ENCODE measurements at regions not wholly inside any gene's neighbourhood (a gene's known extent, or its start where the extent isn't known, plus 50 kb on each side); places are given as distances from the start of the nearest gene placed in this dataset.

DNA sequence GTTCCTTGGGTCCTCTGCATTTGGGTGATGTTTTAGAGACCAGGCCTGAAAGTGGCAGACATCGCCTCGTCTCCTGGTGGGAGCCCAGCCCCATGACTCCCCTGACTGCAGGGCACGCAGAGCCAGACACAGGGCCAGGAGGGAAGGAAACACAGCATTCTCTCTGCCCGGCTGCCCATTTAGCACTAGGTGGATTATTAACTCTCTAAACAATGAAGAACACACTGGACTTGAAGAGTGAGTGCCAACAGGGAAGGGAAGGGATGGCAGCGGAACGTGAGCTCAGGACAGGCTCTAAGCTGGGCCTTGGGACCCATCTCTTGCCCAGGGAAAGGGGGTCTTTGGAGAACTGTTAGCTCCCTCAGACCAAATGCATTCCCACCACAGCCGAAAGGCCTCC, 80.4 kb downstream of the TBXT start:
- Histone ChIP-seq H3K27ac (replicated peaks) (no peak overlapping the region), H3K27me3 (ENCODE audit: insufficient read depth, poor library complexity, severe bottlenecking) (peaks cover 2% of the 10 kb centered on the region), H3K4me3 (replicated peaks; ENCODE audit: insufficient read depth, low read length) (no peak overlapping the region)
- no peak for TF ChIP-seq SPI1 (IDR thresholded peaks at IDR 0.05; ENCODE audit: borderline replicate concordance, low read depth)
- no peak for TF ChIP-seq CTCF (IDR thresholded peaks at IDR 0.05; ENCODE audit: insufficient read depth, low read length)
- no peak for TF ChIP-seq REST (IDR thresholded peaks at IDR 0.05; ENCODE audit: insufficient replicate concordance, low read depth)
- no peak for TF ChIP-seq GABPA (IDR thresholded peaks at IDR 0.05; ENCODE audit: low read depth)
- TF ChIP-seq POLR2AphosphoS5 (IDR thresholded peaks at IDR 0.05; ENCODE audit: low read depth), result no peak
- DNase-seq (ENCODE audit: low read depth in 1 of 2, low spot score in 1 of 2), result no peak

DNA sequence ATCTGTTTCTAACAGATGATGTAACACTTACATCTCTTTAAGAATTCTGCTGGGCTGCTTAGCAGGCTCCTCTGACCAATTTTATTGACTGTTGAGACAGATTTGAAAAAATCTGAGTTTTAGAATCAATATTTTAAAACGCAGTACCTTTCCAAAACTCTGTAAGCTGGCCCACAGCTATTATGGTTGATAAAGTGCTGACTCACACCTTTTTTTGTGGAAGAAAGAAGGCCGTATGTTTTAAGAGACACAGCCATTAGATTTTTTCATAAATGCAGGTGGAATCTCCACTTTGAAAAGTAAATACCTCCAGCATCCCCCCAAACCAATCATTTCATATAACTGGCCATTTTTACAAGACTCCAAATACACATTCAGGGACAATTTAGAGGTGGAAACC, 82.2 kb downstream of the TBXT start:
- Histone ChIP-seq H3K4me3 (replicated peaks; ENCODE audit: insufficient read depth, low read length) (no peak overlapping the region), H3K27me3 (ENCODE audit: insufficient read depth, poor library complexity, severe bottlenecking) (peaks cover 2% of the 10 kb centered on the region), H3K27ac (replicated peaks) (no peak overlapping the region)
- TF ChIP-seq SPI1 (IDR thresholded peaks at IDR 0.05; ENCODE audit: borderline replicate concordance, low read depth) (no peak), CTCF (IDR thresholded peaks at IDR 0.05; ENCODE audit: insufficient read depth, low read length) (no peak), POLR2AphosphoS5 (IDR thresholded peaks at IDR 0.05; ENCODE audit: low read depth) (no peak), GABPA (IDR thresholded peaks at IDR 0.05; ENCODE audit: low read depth) (no peak), REST (IDR thresholded peaks at IDR 0.05; ENCODE audit: insufficient replicate concordance, low read depth) (no peak)
- DNase-seq (ENCODE audit: low read depth in 1 of 2, low spot score in 1 of 2), result no peak

DNA sequence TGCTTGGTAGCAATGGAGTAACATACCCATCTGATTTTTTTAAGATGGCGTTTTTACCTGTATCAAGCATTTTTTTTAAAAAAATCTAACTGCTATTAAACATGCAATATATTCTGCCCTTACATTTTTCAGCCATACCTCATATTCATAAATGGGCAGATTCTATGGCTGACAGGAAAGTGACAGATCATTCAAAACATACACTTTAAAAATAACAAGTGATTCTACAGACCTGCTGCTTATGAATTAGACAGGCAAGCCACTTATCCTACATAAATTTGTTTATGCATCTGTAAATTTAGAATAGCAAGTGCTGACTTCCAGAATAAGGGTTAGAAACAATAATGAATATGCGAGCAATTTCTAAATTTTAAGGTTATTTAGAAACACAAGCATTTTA, 82.7 kb downstream of the TBXT start:
- H3K4me3 ChIP-seq (replicated peaks; ENCODE audit: insufficient read depth, low read length), result no peak overlapping the region
- no peak overlapping the region for H3K27ac ChIP-seq (replicated peaks)
- TF ChIP-seq GABPA (IDR thresholded peaks at IDR 0.05; ENCODE audit: low read depth), result no peak
- no peak for TF ChIP-seq SPI1 (IDR thresholded peaks at IDR 0.05; ENCODE audit: borderline replicate concordance, low read depth)
- TF ChIP-seq POLR2AphosphoS5 (IDR thresholded peaks at IDR 0.05; ENCODE audit: low read depth), result no peak
- TF ChIP-seq REST (IDR thresholded peaks at IDR 0.05; ENCODE audit: insufficient replicate concordance, low read depth), result no peak
- no peak for TF ChIP-seq CTCF (IDR thresholded peaks at IDR 0.05; ENCODE audit: insufficient read depth, low read length)
- peaks cover 2% of the 10 kb centered on the region for H3K27me3 ChIP-seq (ENCODE audit: insufficient read depth, poor library complexity, severe bottlenecking)
- no peak for DNase-seq (ENCODE audit: low read depth in 1 of 2, low spot score in 1 of 2)

Measured in HL-60 (cell line).